ENCODE measurements at regions not wholly inside any gene's neighbourhood (a gene's known extent, or its start where the extent isn't known, plus 50 kb on each side); places are given as distances from the start of the nearest gene placed in this dataset.

- peaks cover 3% of the 10 kb centered on the region for H3K27me3 ChIP-seq (ENCODE audit: control insufficient read depth, insufficient read depth, low read length)
- no peak for DNase-seq (ENCODE audit: low read depth in 2 of 2)
- no peak overlapping the region for H2AFZ ChIP-seq (ENCODE audit: low read length)
- H3K9me3 ChIP-seq (ENCODE audit: control insufficient read depth, insufficient read depth, low read depth, low read length): no peaks in the 10 kb centered on the region
- H3K4me1 ChIP-seq (ENCODE audit: control insufficient read depth, extremely low read depth, insufficient read depth, low read length): no peaks in the 10 kb centered on the region
- no peak overlapping the region for H3K27ac ChIP-seq (ENCODE audit: insufficient read depth, low read length)
- no peak overlapping the region for H3K9ac ChIP-seq (ENCODE audit: insufficient read depth, low read length)
- no peak overlapping the region for H3K4me2 ChIP-seq (ENCODE audit: extremely low read depth, insufficient read depth, low read length)
- no peaks in the 10 kb centered on the region for H3K36me3 ChIP-seq (ENCODE audit: control insufficient read depth, insufficient read depth, low read length)
- no peak overlapping the region for H3K4me3 ChIP-seq (replicated peaks in 1 of 4; ENCODE audit: control extremely low read depth in 1 of 4, insufficient read depth in 1 of 4, low read depth in 3 of 4, low read length in 4 of 4)
- H3K79me2 ChIP-seq (ENCODE audit: control insufficient read depth, insufficient read depth, low read length): no peaks in the 10 kb centered on the region
- TF ChIP-seq EZH2 (IDR thresholded peaks at IDR 0.05; ENCODE audit: low read length, missing control alignments) (no peak), CTCF (conservative IDR thresholded peaks at IDR 0.05 in 1 of 2, IDR thresholded peaks at IDR 0.05 in 1 of 2; ENCODE audit: low read depth in 1 of 2, low read length in 2 of 2) (no peak)
- H4K20me1 ChIP-seq (ENCODE audit: control insufficient read depth, extremely low read depth, insufficient read depth, low read length): no peaks in the 10 kb centered on the region
These were observed 99.7 kb downstream of the RAMP3 start for GRCh38 chr7:45257284-45257683.

- Histone ChIP-seq H3K9me3 (ENCODE audit: control insufficient read depth, insufficient read depth, low read depth, low read length) (no peaks in the 10 kb centered on the region), H3K79me2 (ENCODE audit: control insufficient read depth, insufficient read depth, low read length) (no peaks in the 10 kb centered on the region), H3K27me3 (ENCODE audit: control insufficient read depth, insufficient read depth, low read length) (peaks cover 3% of the 10 kb centered on the region), H4K20me1 (ENCODE audit: control insufficient read depth, extremely low read depth, insufficient read depth, low read length) (no peaks in the 10 kb centered on the region), H2AFZ (ENCODE audit: low read length) (no peak overlapping the region), H3K4me1 (ENCODE audit: control insufficient read depth, extremely low read depth, insufficient read depth, low read length) (no peaks in the 10 kb centered on the region), H3K36me3 (ENCODE audit: control insufficient read depth, insufficient read depth, low read length) (no peaks in the 10 kb centered on the region), H3K27ac (ENCODE audit: insufficient read depth, low read length) (no peak overlapping the region), H3K4me2 (ENCODE audit: extremely low read depth, insufficient read depth, low read length) (no peak overlapping the region), H3K4me3 (replicated peaks in 1 of 4; ENCODE audit: control extremely low read depth in 1 of 4, insufficient read depth in 1 of 4, low read depth in 3 of 4, low read length in 4 of 4) (no peak overlapping the region), H3K9ac (ENCODE audit: insufficient read depth, low read length) (no peak overlapping the region)
- TF ChIP-seq CTCF (conservative IDR thresholded peaks at IDR 0.05 in 1 of 2, IDR thresholded peaks at IDR 0.05 in 1 of 2; ENCODE audit: low read depth in 1 of 2, low read length in 2 of 2): no peak
- no peak for TF ChIP-seq EZH2 (IDR thresholded peaks at IDR 0.05; ENCODE audit: low read length, missing control alignments)
- no peak for DNase-seq (ENCODE audit: low read depth in 2 of 2)
These were observed 101.1 kb downstream of the RAMP3 start for GRCh38 chr7:45258533-45259226.

- Histone ChIP-seq H3K9ac (ENCODE audit: insufficient read depth, low read length) (no peak overlapping the region), H3K4me1 (ENCODE audit: control insufficient read depth, extremely low read depth, insufficient read depth, low read length) (no peaks in the 10 kb centered on the region), H3K4me3 (replicated peaks in 1 of 4; ENCODE audit: control extremely low read depth in 1 of 4, insufficient read depth in 1 of 4, low read depth in 3 of 4, low read length in 4 of 4) (no peak overlapping the region), H3K36me3 (ENCODE audit: control insufficient read depth, insufficient read depth, low read length) (no peaks in the 10 kb centered on the region), H3K27me3 (ENCODE audit: control insufficient read depth, insufficient read depth, low read length) (peaks cover 3% of the 10 kb centered on the region), H3K27ac (ENCODE audit: insufficient read depth, low read length) (no peak overlapping the region), H4K20me1 (ENCODE audit: control insufficient read depth, extremely low read depth, insufficient read depth, low read length) (no peaks in the 10 kb centered on the region), H3K79me2 (ENCODE audit: control insufficient read depth, insufficient read depth, low read length) (no peaks in the 10 kb centered on the region), H3K9me3 (ENCODE audit: control insufficient read depth, insufficient read depth, low read depth, low read length) (no peaks in the 10 kb centered on the region), H2AFZ (ENCODE audit: low read length) (no peak overlapping the region), H3K4me2 (ENCODE audit: extremely low read depth, insufficient read depth, low read length) (no peak overlapping the region)
- DNase-seq (ENCODE audit: low read depth in 2 of 2): no peak
- no peak for TF ChIP-seq EZH2 (IDR thresholded peaks at IDR 0.05; ENCODE audit: low read length, missing control alignments)
- no peak for TF ChIP-seq CTCF (conservative IDR thresholded peaks at IDR 0.05 in 1 of 2, IDR thresholded peaks at IDR 0.05 in 1 of 2; ENCODE audit: low read depth in 1 of 2, low read length in 2 of 2)
These were observed 101.6 kb downstream of the RAMP3 start for GRCh38 chr7:45259227-45259596.

Data from fibroblast of lung (primary cell).